ENCODE measurements at regions not wholly inside any gene's neighbourhood (a gene's known extent, or its start where the extent isn't known, plus 50 kb on each side); places are given as distances from the start of the nearest gene placed in this dataset.
"Not testable (repeated sequence)": the region's sequence is repeated elsewhere in the genome, so short reads cannot be mapped to it uniquely, and the experiment has no call there.

GRCh38 chr3:181987736-181988135, 276.0 kb downstream of the SOX2 start:
- no peak for DNase-seq (ENCODE audit: low read depth in 2 of 2)

DNA sequence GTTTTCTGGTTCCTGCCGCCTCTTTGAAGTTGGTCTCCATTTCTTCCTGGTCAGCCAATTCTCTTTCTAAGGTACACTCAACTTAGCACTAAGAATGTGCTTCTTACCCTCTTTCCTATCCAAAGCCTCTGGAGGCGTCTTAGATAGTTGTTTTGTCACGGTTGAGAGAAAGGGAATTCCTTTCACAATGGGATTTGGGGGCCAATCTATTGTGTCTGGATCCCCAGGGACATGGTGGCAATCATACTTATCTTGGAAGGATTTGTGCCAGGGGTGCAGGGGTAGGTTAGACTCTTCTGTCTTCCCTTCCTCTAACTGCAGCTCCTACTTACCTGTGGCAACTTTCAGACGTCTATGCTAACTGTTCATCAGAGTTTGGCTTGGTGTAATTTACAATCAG, 287.1 kb downstream of the SOX2 start:
- no peak for DNase-seq (ENCODE audit: low read depth in 2 of 2)

- DNase-seq (ENCODE audit: low read depth in 2 of 2): no peak
Measured at GRCh38 chr3:181999314-181999713, 287.6 kb downstream of the SOX2 start.

- DNase-seq (ENCODE audit: low read depth in 2 of 2): no peak
Measured at GRCh38 chr3:182000447-182000846, 288.7 kb downstream of the SOX2 start.

DNA sequence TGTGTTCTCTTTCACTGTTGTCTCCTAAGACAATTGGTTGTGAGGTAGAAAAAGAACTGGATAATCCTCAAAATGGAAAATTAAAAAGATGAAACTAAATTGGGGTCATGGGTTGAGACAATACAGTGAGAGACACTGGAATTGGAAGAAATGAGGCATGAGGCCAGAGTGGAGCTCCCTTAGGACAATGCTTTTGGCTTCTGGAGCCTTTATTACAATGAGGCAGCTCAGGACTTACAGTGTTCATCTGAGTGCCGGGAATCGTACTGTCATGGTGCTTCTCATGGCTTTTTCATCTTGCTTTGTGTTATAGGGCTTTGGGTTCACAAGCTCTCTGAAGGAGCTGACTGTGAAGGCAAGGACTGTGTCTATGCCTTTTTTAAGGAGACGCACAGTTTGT, 293.5 kb downstream of the SOX2 start:
- no peak for DNase-seq (ENCODE audit: low read depth in 2 of 2)

GRCh38 chr3:182005701-182006100, 294.0 kb downstream of the SOX2 start:
- DNase-seq (ENCODE audit: low read depth in 2 of 2): no peak

- DNase-seq (ENCODE audit: low read depth in 2 of 2): no peak
Measured at GRCh38 chr3:182006431-182006830, 294.7 kb downstream of the SOX2 start.

DNA sequence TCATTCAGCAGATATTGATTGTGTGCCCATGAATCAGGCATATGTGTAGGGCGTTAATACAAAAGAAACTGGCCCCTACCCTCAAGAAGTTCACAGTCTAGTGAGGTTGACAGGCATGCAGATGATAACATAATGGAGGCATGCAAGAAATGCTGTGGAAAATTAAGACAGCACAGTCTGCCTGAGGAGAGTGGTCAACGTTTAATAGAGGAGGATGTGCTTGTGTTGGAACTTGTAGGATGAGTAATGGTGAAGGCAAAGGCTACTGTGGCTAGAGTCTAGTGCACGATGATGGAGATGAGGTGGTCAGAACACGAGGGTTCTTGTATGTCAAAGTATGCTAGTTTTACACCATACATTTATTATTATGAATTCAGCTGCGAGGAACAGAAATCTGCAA, 295.7 kb downstream of the SOX2 start:
- DNase-seq (ENCODE audit: low read depth in 2 of 2): no peak

DNA sequence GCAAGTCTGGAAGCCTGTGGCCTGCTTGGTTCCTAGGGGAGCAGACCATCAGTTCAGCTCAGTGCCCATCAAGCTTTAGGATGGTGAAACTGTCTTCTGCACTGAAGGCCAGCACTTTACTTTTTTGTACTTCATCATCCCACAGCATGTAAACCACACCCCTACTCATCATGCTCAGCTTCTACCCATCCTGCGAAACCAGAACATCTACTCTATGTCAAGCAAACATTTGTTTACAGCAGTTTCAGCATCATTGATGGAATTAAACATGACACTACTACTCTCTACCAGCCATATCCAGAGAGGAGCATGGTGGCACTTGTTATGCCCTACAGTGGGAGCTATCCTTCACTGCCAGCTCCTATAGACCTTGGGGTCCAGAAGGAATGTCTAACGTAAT, 306.6 kb downstream of the SOX2 start:
- no peak for DNase-seq (ENCODE audit: low read depth in 2 of 2)

DNA sequence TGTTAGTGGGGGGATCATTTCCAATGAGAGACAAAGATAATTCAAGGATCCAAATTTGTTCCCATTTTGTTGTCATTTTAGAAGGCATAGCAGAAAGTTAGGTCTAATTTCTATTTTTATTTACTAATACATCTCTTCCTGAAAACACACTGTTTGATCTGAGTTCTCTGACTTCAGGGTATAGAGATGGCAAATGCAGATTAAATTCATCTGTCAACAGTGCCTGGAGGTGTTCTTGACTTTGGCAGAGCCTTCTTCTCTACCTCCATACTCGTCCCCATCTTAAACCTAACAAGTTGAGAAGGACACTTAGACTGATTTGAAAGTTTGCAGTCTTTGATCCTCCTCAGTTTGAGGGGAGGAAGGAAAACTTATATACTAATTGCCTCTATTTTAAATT, 308.2 kb downstream of the SOX2 start:
- no peak for DNase-seq (ENCODE audit: low read depth in 2 of 2)

DNA sequence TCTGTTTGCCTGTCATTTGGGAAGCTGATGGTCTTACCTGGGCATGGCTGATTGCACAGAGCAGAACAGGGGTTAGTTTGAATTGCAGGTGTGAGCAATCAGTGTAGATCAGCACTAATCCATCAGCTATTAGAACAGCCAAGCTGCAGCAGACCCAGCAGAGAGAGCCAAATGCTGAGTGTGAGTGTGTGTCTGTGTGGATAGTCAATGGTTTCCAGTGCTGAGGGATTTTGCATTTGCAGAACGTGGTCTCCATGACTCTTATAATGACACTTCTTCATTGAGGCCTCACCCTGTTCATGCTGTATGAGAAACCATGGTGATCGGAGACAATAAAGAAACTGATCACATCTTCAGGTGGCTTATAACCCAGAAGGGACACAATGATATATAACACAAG, 312.1 kb downstream of the SOX2 start:
- no peak for DNase-seq (ENCODE audit: low read depth in 2 of 2)

DNA sequence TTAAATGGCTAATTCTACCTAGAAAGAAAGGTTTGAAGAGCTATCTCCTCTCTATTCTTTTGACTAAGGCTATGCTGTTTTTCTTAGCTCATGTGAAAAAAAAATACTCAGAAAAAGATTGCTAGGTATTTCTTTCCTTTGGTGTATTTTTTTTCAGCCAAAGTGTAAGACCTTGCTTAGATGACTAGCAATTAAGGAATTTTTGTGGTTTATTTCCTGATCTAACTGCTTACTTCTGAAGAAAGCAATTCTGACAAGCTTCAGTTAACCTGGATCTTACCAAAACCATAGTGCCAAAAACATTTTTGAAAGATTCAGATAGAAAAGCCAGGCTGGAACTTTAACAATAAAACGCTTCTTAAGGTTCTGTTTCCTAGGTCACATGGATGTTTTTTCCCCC, 315.6 kb downstream of the SOX2 start:
- DNase-seq (ENCODE audit: low read depth in 2 of 2): no peak

DNA sequence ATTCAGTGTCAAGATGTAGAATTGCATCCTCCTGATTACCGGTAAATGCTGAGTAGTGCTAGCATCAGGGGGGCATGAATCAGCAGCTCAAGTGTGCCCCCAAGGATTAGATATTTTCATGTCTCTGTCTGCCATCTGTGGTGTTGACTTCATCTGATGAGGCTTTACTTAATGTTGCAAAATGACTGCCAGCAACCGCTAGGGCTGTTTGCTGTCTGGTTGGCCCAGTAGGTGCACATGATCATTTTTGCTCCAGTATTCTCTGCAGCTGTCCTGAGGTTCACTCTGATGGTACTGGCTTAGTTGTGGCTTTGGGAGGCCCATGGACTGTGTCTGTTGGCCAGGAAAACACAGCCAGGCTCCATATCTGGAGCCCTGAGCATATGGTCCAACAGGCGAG, 316.4 kb downstream of the SOX2 start:
- no peak for DNase-seq (ENCODE audit: low read depth in 2 of 2)

- not testable (repeated sequence) for DNase-seq (ENCODE audit: low read depth in 2 of 2)
Measured at GRCh38 chr3:182034231-182034630, 322.5 kb downstream of the SOX2 start.

DNA sequence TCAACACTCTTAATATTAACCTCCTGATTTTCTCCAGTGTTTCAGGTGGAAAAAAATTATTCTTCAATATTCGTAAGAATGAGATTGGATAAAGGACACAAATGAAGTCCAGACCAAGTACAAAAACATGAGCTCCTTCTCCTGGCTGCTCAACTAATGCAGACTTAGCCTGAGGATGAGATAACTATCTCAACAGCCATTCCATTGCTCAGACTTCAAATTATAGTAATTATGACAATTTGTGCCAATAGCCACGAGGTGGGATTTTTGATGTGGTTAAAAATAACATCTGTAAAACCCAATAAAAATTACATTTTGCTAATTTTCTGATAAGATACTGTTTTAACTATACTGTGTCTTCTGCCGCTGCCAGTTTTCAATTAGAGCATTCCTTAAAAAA, 323.6 kb downstream of the SOX2 start:
- no peak for DNase-seq (ENCODE audit: low read depth in 2 of 2)

DNA sequence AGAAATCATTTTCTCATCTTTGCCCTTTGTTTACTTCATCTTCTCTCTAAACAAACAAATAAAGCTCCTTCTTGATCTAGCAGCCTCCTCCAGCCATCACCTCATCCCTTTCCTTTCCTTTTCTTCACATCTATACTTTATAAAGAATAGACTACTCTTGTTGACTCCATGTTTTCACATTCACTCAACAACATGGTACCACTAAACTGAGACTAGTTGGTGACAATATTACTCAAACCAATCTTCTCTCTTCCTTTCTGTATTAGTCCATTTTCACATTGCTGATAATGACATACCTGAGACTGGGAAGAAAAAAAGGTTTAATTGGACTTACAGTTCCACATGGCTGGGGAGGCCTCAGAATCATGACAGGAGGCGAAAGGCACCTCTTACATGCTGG, 324.7 kb downstream of the SOX2 start:
- no peak for DNase-seq (ENCODE audit: low read depth in 2 of 2)

GRCh38 chr3:182041668-182042291, 330.1 kb downstream of the SOX2 start:
- DNase-seq (ENCODE audit: low read depth in 2 of 2): no peak

DNA sequence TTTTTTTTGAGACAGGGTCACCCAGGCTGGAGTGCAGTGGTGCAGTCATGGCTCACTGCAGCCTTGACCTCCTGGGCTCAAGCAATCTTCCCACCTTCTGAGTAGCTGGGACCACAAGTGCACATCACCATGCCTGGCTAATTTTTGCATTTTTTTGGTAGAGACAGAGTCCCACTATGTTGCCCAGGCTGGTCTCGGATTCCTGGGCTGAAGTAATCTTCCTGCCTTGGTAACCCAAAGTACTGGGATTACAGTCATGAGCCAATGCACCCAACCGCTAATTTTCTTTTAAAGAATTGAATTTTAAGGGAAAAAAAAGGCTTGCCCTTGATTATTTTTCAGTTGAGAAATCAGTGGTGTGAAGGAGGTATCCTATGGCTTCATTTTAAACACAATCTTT, 334.0 kb downstream of the SOX2 start:
- DNase-seq (ENCODE audit: low read depth in 2 of 2): no peak

DNA sequence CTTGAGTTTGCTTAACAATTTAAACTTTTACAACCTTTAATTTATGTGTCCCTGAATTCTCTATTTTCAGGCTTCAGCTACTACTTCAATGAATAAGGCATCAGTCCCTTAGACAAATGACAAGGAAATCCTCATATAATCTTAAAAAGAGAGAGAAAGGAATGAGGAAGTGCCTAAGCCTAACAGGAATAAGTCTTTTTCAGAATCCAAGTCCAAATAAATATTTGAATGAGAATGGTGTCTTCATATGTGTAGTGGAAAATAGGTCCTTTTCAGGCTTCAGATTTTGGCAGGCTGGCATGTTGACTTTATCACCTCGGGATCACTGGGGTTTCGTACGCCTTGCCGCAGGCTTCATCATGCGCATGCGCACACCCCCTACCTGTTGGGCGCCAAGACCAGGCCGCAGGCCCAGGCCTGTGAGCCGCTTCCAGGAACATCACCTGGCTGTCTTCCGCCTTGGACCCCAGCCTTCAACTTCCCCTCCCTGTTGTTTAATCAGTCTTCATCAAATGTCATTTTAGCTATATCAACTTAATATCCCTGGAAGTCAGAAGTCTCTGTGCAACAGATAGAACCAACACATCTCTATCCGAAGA, 334.5 kb downstream of the SOX2 start:
- no peak for DNase-seq (ENCODE audit: low read depth in 2 of 2)

DNA sequence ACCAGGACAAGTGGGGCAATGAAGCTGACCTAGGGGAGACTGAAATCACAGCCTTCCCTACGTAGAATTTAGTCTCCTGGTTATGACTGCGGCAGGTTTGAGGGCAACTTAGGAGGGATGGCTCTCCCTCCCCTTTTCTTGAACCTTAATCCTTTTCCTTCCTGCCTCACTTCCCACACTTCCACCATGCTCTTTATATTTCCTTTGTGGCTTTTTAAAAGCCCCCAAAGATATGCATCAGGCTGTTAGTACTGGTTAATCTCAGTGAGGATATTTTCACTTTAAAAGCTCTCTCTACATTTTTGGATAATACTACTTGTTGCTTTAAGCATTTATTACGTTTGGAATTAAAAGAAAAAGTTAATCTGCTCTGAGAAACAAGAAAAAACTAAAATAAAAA, 339.2 kb downstream of the SOX2 start:
- no peak for DNase-seq (ENCODE audit: low read depth in 2 of 2)

GRCh38 chr3:182052332-182052731, 340.6 kb downstream of the SOX2 start:
- DNase-seq (ENCODE audit: low read depth in 2 of 2): no peak

- no peak for DNase-seq (ENCODE audit: low read depth in 2 of 2)
Measured at GRCh38 chr3:182052757-182053156, 341.0 kb downstream of the SOX2 start.

DNA sequence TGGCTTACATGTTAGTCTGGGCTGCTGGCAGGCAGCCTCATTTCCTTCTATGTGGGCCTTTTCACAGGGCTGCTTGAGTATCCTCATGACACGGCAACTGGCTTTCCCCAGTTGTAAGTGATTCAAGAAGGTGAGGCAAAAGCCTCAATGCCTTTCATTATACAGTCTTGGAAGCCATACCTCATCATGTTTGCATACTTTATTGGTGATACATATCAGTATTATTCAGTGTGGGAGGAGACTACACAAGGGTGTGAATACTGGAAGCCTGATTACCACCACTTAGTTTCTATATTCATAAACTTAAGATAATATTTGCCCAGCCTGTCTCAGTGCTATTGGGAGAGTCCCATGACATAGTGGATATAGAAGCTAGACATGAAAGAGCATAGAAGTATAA, 346.8 kb downstream of the SOX2 start:
- DNase-seq (ENCODE audit: low read depth in 2 of 2): no peak

DNA sequence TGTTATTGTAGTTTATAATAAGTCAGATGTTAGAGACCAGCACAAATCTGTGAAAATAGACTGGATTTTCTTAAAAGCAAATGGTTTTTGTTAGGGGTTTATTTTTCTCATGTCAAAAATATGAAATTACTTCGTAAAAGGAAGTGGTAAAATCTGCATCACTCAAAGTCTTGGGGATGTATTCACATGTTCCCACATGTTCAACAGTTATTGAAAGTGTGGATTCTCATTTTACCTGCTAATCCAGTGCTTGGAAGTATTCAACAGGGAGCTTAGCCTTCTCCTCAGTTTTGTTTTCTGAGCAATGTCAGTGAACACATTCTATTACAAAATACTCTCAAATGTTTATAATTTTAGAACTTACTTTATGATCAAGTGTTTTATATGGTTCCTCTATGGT, 352.0 kb downstream of the SOX2 start:
- DNase-seq (ENCODE audit: low read depth in 2 of 2): no peak
